ENCODE measurements at regions not wholly inside any gene's neighbourhood (a gene's known extent, or its start where the extent isn't known, plus 50 kb on each side); places are given as distances from the start of the nearest gene placed in this dataset.

GRCh38 chr11:112581747-112582146, 321.1 kb upstream of the PLET1 start:
- Histone ChIP-seq H3K4me3 (ENCODE audit: low read depth, low read length) (no peak overlapping the region), H3K36me3 (no peaks in the 10 kb centered on the region), H3K9me3 (ENCODE audit: severe bottlenecking) (no peaks in the 10 kb centered on the region), H3K27ac (no peak overlapping the region), H3K27me3 (ENCODE audit: insufficient read depth, low read depth, severe bottlenecking) (no peaks in the 10 kb centered on the region)
- no peak for TF ChIP-seq CTCF (IDR thresholded peaks at IDR 0.05; ENCODE audit: low read depth, low read length)
- DNase-seq: no peak

- H3K9me3 ChIP-seq (ENCODE audit: severe bottlenecking): no peaks in the 10 kb centered on the region
- no peak overlapping the region for H3K27ac ChIP-seq
- no peaks in the 10 kb centered on the region for H3K27me3 ChIP-seq (ENCODE audit: insufficient read depth, low read depth, severe bottlenecking)
- no peaks in the 10 kb centered on the region for H3K36me3 ChIP-seq
- H3K4me3 ChIP-seq (ENCODE audit: low read depth, low read length): no peak overlapping the region
- DNase-seq: no peak
- TF ChIP-seq CTCF (IDR thresholded peaks at IDR 0.05; ENCODE audit: low read depth, low read length): no peak
Observed at GRCh38 chr11:112582366-112582765, 321.7 kb upstream of the PLET1 start.

GRCh38 chr11:112583261-112583893, 322.7 kb upstream of the PLET1 start:
- H3K36me3 ChIP-seq: no peaks in the 10 kb centered on the region
- no peak for DNase-seq
- H3K27ac ChIP-seq: no peak overlapping the region
- H3K27me3 ChIP-seq (ENCODE audit: insufficient read depth, low read depth, severe bottlenecking): no peaks in the 10 kb centered on the region
- no peak for TF ChIP-seq CTCF (IDR thresholded peaks at IDR 0.05; ENCODE audit: low read depth, low read length)
- H3K4me3 ChIP-seq (ENCODE audit: low read depth, low read length): no peak overlapping the region
- no peaks in the 10 kb centered on the region for H3K9me3 ChIP-seq (ENCODE audit: severe bottlenecking)

- H3K4me3 ChIP-seq (ENCODE audit: low read depth, low read length): no peak overlapping the region
- no peaks in the 10 kb centered on the region for H3K36me3 ChIP-seq
- H3K27ac ChIP-seq: no peak overlapping the region
- DNase-seq: peak; percentile 54
- peak; percentile 50 for TF ChIP-seq CTCF (IDR thresholded peaks at IDR 0.05; ENCODE audit: low read depth, low read length)
- H3K27me3 ChIP-seq (ENCODE audit: insufficient read depth, low read depth, severe bottlenecking): no peaks in the 10 kb centered on the region
- H3K9me3 ChIP-seq (ENCODE audit: severe bottlenecking): no peaks in the 10 kb centered on the region
Observed at GRCh38 chr11:112584672-112585071, 324.0 kb upstream of the PLET1 start.

- Histone ChIP-seq H3K4me3 (ENCODE audit: low read depth, low read length) (no peak overlapping the region), H3K27ac (no peak overlapping the region), H3K27me3 (ENCODE audit: insufficient read depth, low read depth, severe bottlenecking) (no peaks in the 10 kb centered on the region), H3K36me3 (no peaks in the 10 kb centered on the region), H3K9me3 (ENCODE audit: severe bottlenecking) (no peaks in the 10 kb centered on the region)
- TF ChIP-seq CTCF (IDR thresholded peaks at IDR 0.05; ENCODE audit: low read depth, low read length): no peak
- no peak for DNase-seq
Observed at GRCh38 chr11:112587664-112588063, 327.0 kb upstream of the PLET1 start.

GRCh38 chr11:112588252-112588694, 327.6 kb upstream of the PLET1 start:
- no peak overlapping the region for H3K27ac ChIP-seq
- DNase-seq: peak; percentile 74
- no peaks in the 10 kb centered on the region for H3K27me3 ChIP-seq (ENCODE audit: insufficient read depth, low read depth, severe bottlenecking)
- TF ChIP-seq CTCF (IDR thresholded peaks at IDR 0.05; ENCODE audit: low read depth, low read length): peak; percentile 43
- no peak overlapping the region for H3K4me3 ChIP-seq (ENCODE audit: low read depth, low read length)
- H3K36me3 ChIP-seq: no peaks in the 10 kb centered on the region
- no peaks in the 10 kb centered on the region for H3K9me3 ChIP-seq (ENCODE audit: severe bottlenecking)
